ENCODE measurements at regions not wholly inside any gene's neighbourhood (a gene's known extent, or its start where the extent isn't known, plus 50 kb on each side); places are given as distances from the start of the nearest gene placed in this dataset.

- TF ChIP-seq ZNF274 (IDR thresholded peaks at IDR 0.05; ENCODE audit: low read depth, low read length) (no peak), MAX (IDR thresholded peaks at IDR 0.05) (no peak), CEBPB (IDR thresholded peaks at IDR 0.05; ENCODE audit: low read depth) (no peak), CTCF (IDR thresholded peaks at IDR 0.05 in 2 of 3, conservative IDR thresholded peaks at IDR 0.05 in 1 of 3; ENCODE audit: borderline replicate concordance in 1 of 3, insufficient read depth in 1 of 3, low read depth in 2 of 3, low read length in 2 of 3) (no peak)
These were observed 261.6 kb downstream of the SLITRK6 start (continued) for GRCh38 chr13:85537601-85538000.

GRCh38 chr13:85536706-85537105 lies 262.5 kb downstream of the SLITRK6 start:
- no peak overlapping the region for H2AFZ ChIP-seq (ENCODE audit: low read depth, low read length, poor library complexity, severe bottlenecking)
- H3K9me3 ChIP-seq (ENCODE audit: control insufficient read depth in 1 of 2, insufficient read depth in 1 of 2, low read depth in 1 of 2, low read length in 2 of 2): no peaks in the 10 kb centered on the region
- no peak overlapping the region for H3K27ac ChIP-seq (ENCODE audit: low read depth, low read length)
- ATAC-seq (no peak), DNase-seq (ENCODE audit: low read depth, low spot score) (no peak)
- TF ChIP-seq ZFX (IDR thresholded peaks at IDR 0.05): no peak
- TF ChIP-seq REST (IDR thresholded peaks at IDR 0.05; ENCODE audit: low read depth): no peak
- no peak for TF ChIP-seq SP1 (IDR thresholded peaks at IDR 0.05; ENCODE audit: low read depth)
- no peak for TF ChIP-seq CEBPB (IDR thresholded peaks at IDR 0.05; ENCODE audit: low read depth)
- TF ChIP-seq ATF3 (IDR thresholded peaks at IDR 0.05): no peak
- no peak for TF ChIP-seq POLR2AphosphoS5 (IDR thresholded peaks at IDR 0.05; ENCODE audit: low read depth, low read length)
- no peak for TF ChIP-seq POLR2A (IDR thresholded peaks at IDR 0.05; ENCODE audit: borderline replicate concordance, extremely low read depth, insufficient read depth, insufficient read length)
- no peak for TF ChIP-seq JUND (IDR thresholded peaks at IDR 0.05)
- TF ChIP-seq FOSL1 (IDR thresholded peaks at IDR 0.05; ENCODE audit: low read depth): no peak
- TF ChIP-seq EGR1 (IDR thresholded peaks at IDR 0.05; ENCODE audit: low read depth): no peak
- TF ChIP-seq EZH2phosphoT487 (IDR thresholded peaks at IDR 0.05; ENCODE audit: borderline replicate concordance): no peak
- H4K20me1 ChIP-seq (ENCODE audit: insufficient read depth): no peaks in the 10 kb centered on the region
- ChIA-PET POLR2A (no interaction called here), RAD21 (ENCODE audit: low non-redundant PET in 1 of 2, low total read pairs in 2 of 2, uncharacterized antibody in 2 of 2, unreplicated experiment in 2 of 2) (no interaction called here), CTCF (no interaction called here)
- H3K4me3 ChIP-seq (replicated peaks in 1 of 2; ENCODE audit: low read depth in 1 of 2, low read length in 2 of 2): no peak overlapping the region
- no peaks in the 10 kb centered on the region for H3K36me3 ChIP-seq (ENCODE audit: control insufficient read depth in 1 of 2, insufficient read depth in 2 of 2, low read length in 2 of 2)
- BruUV-seq (replicated peaks): no TSS peak
- no peaks in the 10 kb centered on the region for H3K4me1 ChIP-seq (ENCODE audit: control insufficient read depth in 1 of 2, insufficient read depth in 2 of 2, low read length in 2 of 2)
- no peaks in the 10 kb centered on the region for H3K9me2 ChIP-seq (ENCODE audit: insufficient read depth)
- intact Hi-C loops (cut with micrococcal nuclease): no loop called here
- no peak overlapping the region for H3K4me2 ChIP-seq (ENCODE audit: low read length)
- no peaks in the 10 kb centered on the region for H3K27me3 ChIP-seq (ENCODE audit: insufficient read depth, low read length)
- no peaks in the 10 kb centered on the region for H3K79me2 ChIP-seq (ENCODE audit: insufficient read depth, low read length)
- H3K9ac ChIP-seq (ENCODE audit: low read length): no peak overlapping the region

All from HCT116 (cell line).